GM20000 (cell line): ENCODE measurements at regions not wholly inside any gene's neighbourhood (a gene's known extent, or its start where the extent isn't known, plus 50 kb on each side); places are given as distances from the start of the nearest gene placed in this dataset.

Experiments used
- DNase-seq: peaks from one replicate; pipeline ENCODE4 v3.0.0; 2012; ENCODE audit warnings: low spot score
- CTCF ChIP-seq: IDR thresholded peaks from 2 replicates; pipeline ENCODE4 v1.5.1; 2012; ENCODE audit warnings: mild to moderate bottlenecking, control low read depth; ENCODE audit errors: extremely low read depth, missing control alignments

GRCh38 chr15:94734460-94734859 is 503.1 kb downstream of the MCTP2 start:
- no peak for DNase-seq
- no peak for TF ChIP-seq CTCF

GRCh38 chr15:94736236-94736635 is 504.9 kb downstream of the MCTP2 start:
- no peak for TF ChIP-seq CTCF
- DNase-seq, result no peak

GRCh38 chr15:94739639-94740038 is 508.3 kb downstream of the MCTP2 start:
- DNase-seq, result no peak
- no peak for TF ChIP-seq CTCF

GRCh38 chr15:94740469-94740868 is 509.1 kb downstream of the MCTP2 start:
- TF ChIP-seq CTCF, result no peak
- no peak for DNase-seq

- TF ChIP-seq CTCF, result no peak
- DNase-seq, result no peak
Measured at GRCh38 chr15:94743668-94744067, 512.3 kb downstream of the MCTP2 start.

- no peak for DNase-seq
- TF ChIP-seq CTCF, result no peak
Measured at GRCh38 chr15:94744080-94744793, 512.9 kb downstream of the MCTP2 start.

GRCh38 chr15:94745371-94745770 is 514.0 kb downstream of the MCTP2 start:
- DNase-seq, result no peak
- TF ChIP-seq CTCF, result no peak
